GM12874 (cell line): ENCODE measurements at regions not wholly inside any gene's neighbourhood (a gene's known extent, or its start where the extent isn't known, plus 50 kb on each side); places are given as distances from the start of the nearest gene placed in this dataset.

ENCODE experiments used
- TF ChIP-seq, protein P1 (sequence below): IDR thresholded peaks from 2 replicates; pipeline ENCODE4 v1.5.1; 2011; ENCODE audit warnings: low read depth, mild to moderate bottlenecking, control low read depth, low read length, moderate library complexity; ENCODE audit not compliant: insufficient read depth

DNA sequence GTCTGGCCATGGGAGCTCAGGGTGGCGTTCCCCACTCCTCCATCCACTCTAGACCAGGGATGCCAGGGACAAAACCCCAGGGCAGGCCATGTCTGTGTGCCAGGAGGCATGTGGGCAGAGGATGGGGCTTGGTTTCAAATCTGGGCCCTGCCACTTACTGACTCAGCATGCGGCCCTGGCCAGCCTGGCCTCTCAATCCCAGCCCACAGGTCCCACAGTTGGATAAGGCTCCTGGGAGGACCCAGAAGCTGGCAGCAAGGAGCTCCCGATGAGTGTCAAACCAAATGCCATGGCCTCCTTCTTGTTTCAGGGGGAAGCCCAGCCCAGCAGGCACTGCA, 1290.4 kb downstream of the BRD1 start:
- TF ChIP-seq, protein P1, sequence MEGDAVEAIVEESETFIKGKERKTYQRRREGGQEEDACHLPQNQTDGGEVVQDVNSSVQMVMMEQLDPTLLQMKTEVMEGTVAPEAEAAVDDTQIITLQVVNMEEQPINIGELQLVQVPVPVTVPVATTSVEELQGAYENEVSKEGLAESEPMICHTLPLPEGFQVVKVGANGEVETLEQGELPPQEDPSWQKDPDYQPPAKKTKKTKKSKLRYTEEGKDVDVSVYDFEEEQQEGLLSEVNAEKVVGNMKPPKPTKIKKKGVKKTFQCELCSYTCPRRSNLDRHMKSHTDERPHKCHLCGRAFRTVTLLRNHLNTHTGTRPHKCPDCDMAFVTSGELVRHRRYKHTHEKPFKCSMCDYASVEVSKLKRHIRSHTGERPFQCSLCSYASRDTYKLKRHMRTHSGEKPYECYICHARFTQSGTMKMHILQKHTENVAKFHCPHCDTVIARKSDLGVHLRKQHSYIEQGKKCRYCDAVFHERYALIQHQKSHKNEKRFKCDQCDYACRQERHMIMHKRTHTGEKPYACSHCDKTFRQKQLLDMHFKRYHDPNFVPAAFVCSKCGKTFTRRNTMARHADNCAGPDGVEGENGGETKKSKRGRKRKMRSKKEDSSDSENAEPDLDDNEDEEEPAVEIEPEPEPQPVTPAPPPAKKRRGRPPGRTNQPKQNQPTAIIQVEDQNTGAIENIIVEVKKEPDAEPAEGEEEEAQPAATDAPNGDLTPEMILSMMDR: no peak

DNA sequence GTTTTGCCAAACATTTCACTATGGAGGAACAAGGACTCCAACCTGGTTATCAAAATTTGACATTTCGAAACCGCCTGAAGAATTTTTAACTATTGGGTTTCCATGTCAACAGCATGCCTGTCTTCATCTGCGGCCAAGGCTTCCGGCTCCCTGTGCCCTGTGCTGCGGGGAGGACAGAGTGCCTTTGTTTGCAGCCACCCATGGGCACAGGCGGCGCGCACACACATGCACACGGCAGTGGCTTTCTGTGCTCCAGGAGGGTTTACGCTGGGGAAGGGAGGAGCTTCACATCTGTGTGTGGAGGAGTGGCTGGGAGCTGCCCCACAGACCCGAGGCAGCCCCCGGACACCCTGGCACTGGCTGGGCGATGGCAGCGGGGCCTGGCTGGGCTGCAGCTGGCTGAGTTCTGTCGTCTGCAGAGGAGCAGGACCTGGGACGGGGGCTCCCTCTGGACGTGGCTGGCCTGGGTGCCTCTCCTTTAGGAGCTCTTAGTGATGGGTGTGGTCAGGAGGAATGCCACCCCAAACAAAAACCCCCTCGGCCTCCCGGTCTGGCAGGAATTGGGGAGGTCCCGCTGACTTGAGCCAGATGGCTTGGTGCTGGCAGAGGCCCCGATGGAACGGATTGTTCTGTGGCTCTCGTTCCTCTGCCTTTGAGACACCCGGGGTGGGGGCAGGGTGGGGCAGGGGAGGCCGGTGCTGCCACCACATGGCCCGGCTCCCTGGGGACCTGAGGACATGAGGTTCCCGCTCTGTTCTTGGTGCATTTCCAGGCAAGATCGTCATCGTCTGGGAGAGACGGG, 1290.9 kb downstream of the BRD1 start:
- TF ChIP-seq, protein P1: no peak

GRCh38 chr22:48535868-48536540, 1291.7 kb downstream of the BRD1 start:
- TF ChIP-seq, protein P1: no peak

GRCh38 chr22:48534395-48534958, 1293.2 kb downstream of the BRD1 start:
- TF ChIP-seq, protein P1: no peak

DNA sequence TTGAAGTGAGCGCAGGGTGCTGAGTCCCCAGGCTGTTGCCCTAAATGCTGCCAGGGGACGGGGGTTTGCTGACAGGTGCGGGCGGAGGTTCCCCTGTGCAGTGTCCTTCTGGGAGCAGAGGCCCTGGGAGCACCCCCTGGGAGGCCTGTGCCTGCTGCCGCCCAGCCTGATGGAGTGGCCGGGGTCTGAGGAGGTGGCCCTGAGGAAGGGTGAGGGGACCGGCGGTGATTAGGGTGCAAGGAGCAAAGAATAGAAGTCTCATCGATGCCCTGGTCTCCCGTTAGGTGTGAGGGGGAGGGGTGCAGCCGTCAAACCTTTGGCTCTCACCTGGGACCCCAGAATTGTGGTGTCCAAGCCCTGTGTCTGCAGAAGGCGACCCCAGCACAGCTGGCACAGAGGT, 1294.7 kb downstream of the BRD1 start:
- TF ChIP-seq, protein P1: no peak

DNA sequence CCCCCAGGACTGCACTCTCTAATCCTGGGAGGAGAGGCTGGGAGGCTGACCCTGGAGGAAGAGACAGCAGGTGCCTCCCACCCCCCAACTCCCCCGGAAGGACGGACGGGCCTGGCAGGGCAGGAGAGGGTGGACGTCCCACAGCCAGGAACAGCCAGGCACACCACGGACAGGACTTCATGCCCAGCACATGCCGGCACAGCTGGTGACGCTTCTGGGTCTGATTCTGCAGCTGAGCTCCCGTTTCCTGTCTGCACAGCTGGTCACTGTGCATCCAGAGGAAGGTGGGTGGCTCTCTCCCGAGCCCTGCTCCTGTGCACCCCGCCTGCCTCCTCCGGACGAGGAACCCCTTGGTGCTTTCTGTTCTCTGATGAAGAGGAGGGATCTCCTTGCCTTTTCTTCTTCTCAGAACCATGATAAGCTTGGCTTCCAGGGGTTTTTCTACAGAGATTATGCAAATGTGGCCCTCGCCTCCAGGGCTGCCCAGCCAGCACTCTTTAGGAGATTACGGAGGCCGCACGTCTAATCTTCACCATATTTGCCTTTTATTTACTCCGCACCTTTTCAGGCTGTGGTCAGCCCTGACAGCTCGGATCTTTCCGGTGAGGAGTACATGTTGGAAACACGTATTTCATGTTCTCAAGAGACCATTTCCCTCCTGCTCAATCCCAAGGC, 1295.8 kb downstream of the BRD1 start:
- TF ChIP-seq, protein P1: no peak

DNA sequence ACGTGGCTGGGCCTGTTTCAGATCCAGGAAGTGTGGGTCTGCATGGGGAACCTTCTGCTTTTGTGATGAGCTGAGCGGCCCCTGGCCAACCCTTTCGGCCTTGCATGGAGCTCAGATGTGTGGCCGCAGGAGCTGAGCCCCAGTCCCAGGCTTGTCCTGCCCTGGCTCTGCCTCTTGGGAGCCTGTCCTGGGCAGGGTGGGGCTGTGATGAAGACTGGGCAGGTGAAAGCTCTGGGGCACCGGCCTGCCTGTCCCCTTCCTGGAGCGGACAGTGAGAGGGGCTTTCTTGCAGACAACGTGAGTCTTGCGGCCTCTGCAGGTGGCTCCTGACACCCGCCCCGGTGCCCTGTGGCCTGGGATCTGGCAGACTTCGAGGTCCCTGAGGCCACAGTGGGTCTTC, 1296.6 kb downstream of the BRD1 start:
- TF ChIP-seq, protein P1: no peak
